GM12892 (cell line): ENCODE measurements at regions not wholly inside any gene's neighbourhood (a gene's known extent, or its start where the extent isn't known, plus 50 kb on each side); places are given as distances from the start of the nearest gene placed in this dataset.

Experiments used
- POLR2A ChIP-seq: IDR thresholded peaks from 2 replicates; pipeline ENCODE4 v1.6.1; 2011; ENCODE audit warnings: low read depth, low read length, control low read depth
- POLR2AphosphoS5 ChIP-seq: IDR thresholded peaks from 2 replicates; pipeline ENCODE4 v1.6.1; 2011; ENCODE audit warnings: low read depth, low read length, control low read depth

DNA sequence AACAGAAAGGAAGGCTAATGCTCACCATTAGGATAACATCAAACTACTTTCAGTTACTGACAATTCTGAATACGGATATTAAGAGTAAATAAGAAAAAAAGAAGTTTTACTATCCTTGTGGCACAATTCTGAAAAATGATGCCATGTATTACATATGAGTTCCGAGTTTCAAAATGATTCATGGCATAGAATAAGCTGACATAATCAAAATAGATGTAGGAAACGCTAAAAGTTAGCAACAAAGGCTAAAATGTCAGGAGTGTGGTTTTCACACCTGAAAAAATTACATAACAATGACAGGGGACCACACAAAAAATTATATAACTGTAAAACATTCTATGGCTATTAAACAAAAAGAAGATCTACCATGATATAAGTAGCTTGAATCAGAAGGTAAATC is 1131.9 kb downstream of the OTOL1 start:
- no peak for TF ChIP-seq POLR2AphosphoS5
- TF ChIP-seq POLR2A, result no peak
